T-helper 2 cell treated with Interferon-gamma antibody and Interleukin-4, amounts not matched to agents 5 μg/mL and 100 μg/mL, for 36 hours (primary cell): ENCODE measurements at regions not wholly inside any gene's neighbourhood (a gene's known extent, or its start where the extent isn't known, plus 50 kb on each side); places are given as distances from the start of the nearest gene placed in this dataset.
A peak's percentile ranks its signal among the peaks of the same experiment; 100 is the strongest.

Source experiments
- DNase-seq: peaks from one replicate; pipeline ENCODE4 v3.0.0; 2021; ENCODE audit warnings: low spot score
- H3K27ac Mint-ChIP-seq: one replicate; pipeline ENCODE4 v1.8.0; 2021; ENCODE audit warnings: mild to moderate bottlenecking, mixed read lengths
- H3K27me3 Mint-ChIP-seq: one replicate; pipeline ENCODE4 v1.8.0; 2021; ENCODE audit warnings: low read depth, mixed read lengths
- H3K36me3 Mint-ChIP-seq: one replicate; pipeline ENCODE4 v1.8.0; 2021; ENCODE audit warnings: low read depth, mixed read lengths
- H3K4me1 Mint-ChIP-seq: one replicate; pipeline ENCODE4 v1.8.0; 2021; ENCODE audit warnings: low read depth, mixed read lengths
- H3K4me3 Mint-ChIP-seq: one replicate; pipeline ENCODE4 v1.8.0; 2022; ENCODE audit warnings: mild to moderate bottlenecking, moderate library complexity, mixed read lengths
- H3K9me3 Mint-ChIP-seq: one replicate; pipeline ENCODE4 v1.8.0; 2021; ENCODE audit warnings: mixed read lengths

GRCh38 chrX:45894864-45895645, 650.2 kb downstream of the ZNF674 start:
- Mint-ChIP-seq H3K4me3 (no peak overlapping the region), H3K9me3 (no peaks in the 10 kb centered on the region), H3K27me3 (peaks cover 2% of the 10 kb centered on the region), H3K36me3 (no peaks in the 10 kb centered on the region), H3K27ac (no peak overlapping the region), H3K4me1 (no peaks in the 10 kb centered on the region)
- no peak for DNase-seq

- peaks cover 4% of the 10 kb centered on the region for H3K4me1 Mint-ChIP-seq
- no peak overlapping the region for H3K4me3 Mint-ChIP-seq
- H3K9me3 Mint-ChIP-seq: no peaks in the 10 kb centered on the region
- H3K27me3 Mint-ChIP-seq: no peaks in the 10 kb centered on the region
- no peak for DNase-seq
- no peaks in the 10 kb centered on the region for H3K36me3 Mint-ChIP-seq
- no peak overlapping the region for H3K27ac Mint-ChIP-seq
These were observed 655.8 kb downstream of the ZNF674 start for GRCh38 chrX:45889471-45889870.

- H3K36me3 Mint-ChIP-seq: no peaks in the 10 kb centered on the region
- H3K27ac Mint-ChIP-seq: no peak overlapping the region
- no peak overlapping the region for H3K4me3 Mint-ChIP-seq
- no peaks in the 10 kb centered on the region for H3K27me3 Mint-ChIP-seq
- H3K4me1 Mint-ChIP-seq: peaks cover 4% of the 10 kb centered on the region
- DNase-seq: no peak
- H3K9me3 Mint-ChIP-seq: no peaks in the 10 kb centered on the region
These were observed 656.7 kb downstream of the ZNF674 start for GRCh38 chrX:45888518-45888917.

- H3K4me1 Mint-ChIP-seq: peaks cover 11% of the 10 kb centered on the region
- H3K27ac Mint-ChIP-seq: no peak overlapping the region
These were observed 659.3 kb downstream of the ZNF674 start for GRCh38 chrX:45885931-45886330.

GRCh38 chrX:45879512-45879911, 665.7 kb downstream of the ZNF674 start:
- Mint-ChIP-seq H3K4me1 (peaks cover 8% of the 10 kb centered on the region), H3K4me3 (no peak overlapping the region), H3K36me3 (no peaks in the 10 kb centered on the region), H3K27ac (no peak overlapping the region), H3K9me3 (no peaks in the 10 kb centered on the region), H3K27me3 (no peaks in the 10 kb centered on the region)
- DNase-seq: no peak

More at GRCh38 chrX:45885931-45886330, 659.3 kb downstream of the ZNF674 start:
- no peak for DNase-seq
- Mint-ChIP-seq H3K27me3 (no peaks in the 10 kb centered on the region), H3K4me3 (no peak overlapping the region), H3K9me3 (no peaks in the 10 kb centered on the region), H3K36me3 (no peaks in the 10 kb centered on the region)

- H3K4me3 Mint-ChIP-seq: no peak overlapping the region
- DNase-seq: no peak
- no peaks in the 10 kb centered on the region for H3K27me3 Mint-ChIP-seq
- no peak overlapping the region for H3K27ac Mint-ChIP-seq
- H3K36me3 Mint-ChIP-seq: no peaks in the 10 kb centered on the region
- H3K9me3 Mint-ChIP-seq: no peaks in the 10 kb centered on the region
- H3K4me1 Mint-ChIP-seq: peaks cover 10% of the 10 kb centered on the region
These were observed 669.0 kb downstream of the ZNF674 start for GRCh38 chrX:45876206-45876605.

- peaks cover 7% of the 10 kb centered on the region for H3K4me1 Mint-ChIP-seq
- DNase-seq: no peak
- H3K27me3 Mint-ChIP-seq: no peaks in the 10 kb centered on the region
- no peak overlapping the region for H3K4me3 Mint-ChIP-seq
- no peaks in the 10 kb centered on the region for H3K9me3 Mint-ChIP-seq
- no peak overlapping the region for H3K27ac Mint-ChIP-seq
- no peaks in the 10 kb centered on the region for H3K36me3 Mint-ChIP-seq
These were observed 671.4 kb downstream of the ZNF674 start for GRCh38 chrX:45873781-45874180.

- H3K27ac Mint-ChIP-seq: no peak overlapping the region
- H3K36me3 Mint-ChIP-seq: no peaks in the 10 kb centered on the region
- H3K27me3 Mint-ChIP-seq: no peaks in the 10 kb centered on the region
- no peak overlapping the region for H3K4me3 Mint-ChIP-seq
- DNase-seq: no peak
- H3K4me1 Mint-ChIP-seq: peaks cover 8% of the 10 kb centered on the region
- H3K9me3 Mint-ChIP-seq: no peaks in the 10 kb centered on the region
These were observed 671.8 kb upstream of the DIPK2B start for GRCh38 chrX:45872480-45872879.

GRCh38 chrX:45868425-45868824, 667.7 kb upstream of the DIPK2B start:
- Mint-ChIP-seq H3K27ac (no peak overlapping the region), H3K9me3 (no peaks in the 10 kb centered on the region), H3K4me3 (no peak overlapping the region), H3K4me1 (peaks cover 8% of the 10 kb centered on the region), H3K36me3 (no peaks in the 10 kb centered on the region), H3K27me3 (no peaks in the 10 kb centered on the region)
- DNase-seq: no peak

- Mint-ChIP-seq H3K4me1 (peaks cover 2% of the 10 kb centered on the region), H3K9me3 (no peaks in the 10 kb centered on the region), H3K4me3 (no peak overlapping the region), H3K27ac (no peak overlapping the region), H3K36me3 (no peaks in the 10 kb centered on the region), H3K27me3 (no peaks in the 10 kb centered on the region)
- no peak for DNase-seq
These were observed 662.1 kb upstream of the DIPK2B start for GRCh38 chrX:45862801-45863200.

- peaks cover 2% of the 10 kb centered on the region for H3K4me1 Mint-ChIP-seq
- DNase-seq: no peak
- no peak overlapping the region for H3K4me3 Mint-ChIP-seq
- no peaks in the 10 kb centered on the region for H3K27me3 Mint-ChIP-seq
- H3K27ac Mint-ChIP-seq: no peak overlapping the region
- H3K9me3 Mint-ChIP-seq: no peaks in the 10 kb centered on the region
- no peaks in the 10 kb centered on the region for H3K36me3 Mint-ChIP-seq
These were observed 659.8 kb upstream of the DIPK2B start for GRCh38 chrX:45860450-45860849.

GRCh38 chrX:45859407-45859806, 658.7 kb upstream of the DIPK2B start:
- H3K4me3 Mint-ChIP-seq: no peak overlapping the region
- H3K27ac Mint-ChIP-seq: no peak overlapping the region
- no peaks in the 10 kb centered on the region for H3K36me3 Mint-ChIP-seq
- no peaks in the 10 kb centered on the region for H3K9me3 Mint-ChIP-seq
- no peaks in the 10 kb centered on the region for H3K27me3 Mint-ChIP-seq
- peaks cover 5% of the 10 kb centered on the region for H3K4me1 Mint-ChIP-seq
- no peak for DNase-seq

GRCh38 chrX:45852884-45853283, 652.2 kb upstream of the DIPK2B start:
- H3K36me3 Mint-ChIP-seq: peaks cover 11% of the 10 kb centered on the region
- no peaks in the 10 kb centered on the region for H3K27me3 Mint-ChIP-seq
- peaks cover 32% of the 10 kb centered on the region for H3K4me1 Mint-ChIP-seq
- H3K9me3 Mint-ChIP-seq: no peaks in the 10 kb centered on the region
- peak overlapping the region; percentile 63 for H3K27ac Mint-ChIP-seq
- no peak for DNase-seq
- H3K4me3 Mint-ChIP-seq: peak overlapping the region; percentile 64

- peak overlapping the region; percentile 82 for H3K27ac Mint-ChIP-seq
- peak; percentile 69 for DNase-seq
- H3K4me3 Mint-ChIP-seq: peak overlapping the region; percentile 95
- no peaks in the 10 kb centered on the region for H3K9me3 Mint-ChIP-seq
- peaks cover 34% of the 10 kb centered on the region for H3K4me1 Mint-ChIP-seq
- H3K36me3 Mint-ChIP-seq: peaks cover 16% of the 10 kb centered on the region
- H3K27me3 Mint-ChIP-seq: no peaks in the 10 kb centered on the region
These were observed 650.8 kb upstream of the DIPK2B start for GRCh38 chrX:45851434-45851991.
